ENCODE measurements at regions not wholly inside any gene's neighbourhood (a gene's known extent, or its start where the extent isn't known, plus 50 kb on each side); places are given as distances from the start of the nearest gene placed in this dataset.

- Histone ChIP-seq H3K27me3 (ENCODE audit: control insufficient read depth in 2 of 2, insufficient read depth in 2 of 2, low read length in 2 of 2) (no peaks in the 10 kb centered on the region), H3K27ac (ENCODE audit: insufficient read depth, low read depth, low read length) (no peak overlapping the region), H3K4me1 (ENCODE audit: control insufficient read depth, extremely low read depth, insufficient read depth, low read length) (no peaks in the 10 kb centered on the region), H3K36me3 (ENCODE audit: control insufficient read depth in 2 of 2, extremely low read depth in 1 of 2, insufficient read depth in 2 of 2, low read length in 2 of 2) (no peaks in the 10 kb centered on the region), H3K4me2 (ENCODE audit: insufficient read depth, low read length) (no peak overlapping the region), H3K9me1 (replicated peaks; ENCODE audit: control insufficient read depth, extremely low read depth, insufficient read depth, low read length) (no peaks in the 10 kb centered on the region), H3K9me3 (replicated peaks; ENCODE audit: control insufficient read depth, insufficient read depth, low read length) (no peaks in the 10 kb centered on the region), H2AFZ (ENCODE audit: low read depth, low read length) (no peak overlapping the region), H3K4me3 (replicated peaks in 1 of 3; ENCODE audit: insufficient read depth in 1 of 3, low read depth in 1 of 3, low read length in 3 of 3) (no peak overlapping the region), H3K79me2 (ENCODE audit: control insufficient read depth, insufficient read depth, low read length) (no peaks in the 10 kb centered on the region), H4K20me1 (replicated peaks; ENCODE audit: control insufficient read depth, extremely low read depth, insufficient read depth, low read length) (no peaks in the 10 kb centered on the region), H3K9ac (replicated peaks; ENCODE audit: extremely low read depth, insufficient read depth, low read length) (no peak overlapping the region)
- intact Hi-C loops (cut with micrococcal nuclease) (no loop called here), dilution Hi-C loops (cut with MboI; ENCODE audit: extremely low pct_ligation_motif_present, low sequenced_read_pairs) (no loop called here)
- TF ChIP-seq MAX (IDR thresholded peaks at IDR 0.05; ENCODE audit: insufficient read depth, insufficient read length) (no peak), JUN (IDR thresholded peaks at IDR 0.05; ENCODE audit: borderline replicate concordance, insufficient read depth, insufficient read length, low read depth) (no peak), FOS (IDR thresholded peaks at IDR 0.05; ENCODE audit: borderline replicate concordance, insufficient read depth, low read length) (no peak), EZH2 (IDR thresholded peaks at IDR 0.05; ENCODE audit: borderline replicate concordance, low read depth, low read length, severe bottlenecking) (no peak), POLR2AphosphoS5 (IDR thresholded peaks at IDR 0.05; ENCODE audit: insufficient read depth, low read depth, low read length) (no peak), POLR2A (IDR thresholded peaks at IDR 0.05; ENCODE audit: low read depth, low read length) (no peak), MYC (IDR thresholded peaks at IDR 0.05; ENCODE audit: low read depth, low read length) (no peak), GATA2 (IDR thresholded peaks at IDR 0.05; ENCODE audit: insufficient read depth, insufficient read length, low read depth, low read length) (no peak)
- ChIA-PET CTCF (interaction anchor here (10.8 kb wide), 1 partner anchor 266 kb away, joined by 259 read pairs; no protein-coding TSS in a partner anchor), POLR2A (no interaction called here)
- no TSS peak for BruUV-seq (replicated peaks)
- FAIRE-seq (no peak), DNase-seq (ENCODE audit: low read depth, low spot score) (no peak)
These were observed 286.6 kb upstream of the PWP1 start for GRCh38 chr12:107399046-107399445.
